Neural progenitor cell (in vitro differentiated cells): ENCODE measurements at regions not wholly inside any gene's neighbourhood (a gene's known extent, or its start where the extent isn't known, plus 50 kb on each side); places are given as distances from the start of the nearest gene placed in this dataset.

Experiments
- CTCF ChIP-seq: fragments of 200-600 bp; sonication (generic); IDR thresholded peaks from 2 replicates; pipeline ENCODE4 v1.5.1; 2017; ENCODE audit warnings: antibody characterized with exemption, mild to moderate bottlenecking
- EZH2 ChIP-seq: fragments of 200-600 bp; sonication (generic); IDR thresholded peaks from 2 replicates; pipeline ENCODE4 v1.6.1; 2017; ENCODE audit warnings: antibody characterized with exemption, mild to moderate bottlenecking, moderate library complexity
- EZH2phosphoT487 ChIP-seq: fragments of 200-600 bp; sonication (generic); IDR thresholded peaks from 2 replicates; pipeline ENCODE4 v1.6.1; 2017; ENCODE audit warnings: antibody characterized with exemption

GRCh38 chr6:87902383-87902782 lies 145.3 kb upstream of the SPACA1 start:
- TF ChIP-seq CTCF = no peak
- TF ChIP-seq EZH2phosphoT487 = no peak
- TF ChIP-seq EZH2 = no peak
